Choroid plexus epithelial cell (primary cell): ENCODE measurements at regions not wholly inside any gene's neighbourhood (a gene's known extent, or its start where the extent isn't known, plus 50 kb on each side); places are given as distances from the start of the nearest gene placed in this dataset.
A peak's percentile ranks its signal among the peaks of the same experiment; 100 is the strongest.

ENCODE experiments used
- DNase-seq: peaks from one replicate; pipeline ENCODE4 v3.0.0-alpha.2; 2010; ENCODE audit warnings: low read depth
- H3K4me3 ChIP-seq: 2 replicates; pipeline ENCODE4 v1.5.1; 2011; ENCODE audit warnings: low read depth, mild to moderate bottlenecking, control low read depth, low read length, moderate library complexity
- TF ChIP-seq, protein P1 (sequence below): conservative IDR thresholded peaks from 2 replicates; pipeline ENCODE4 v1.5.1; 2011; ENCODE audit warnings: low read depth, mild to moderate bottlenecking, control low read depth, inconsistent platforms, low read length, moderate library complexity

DNA sequence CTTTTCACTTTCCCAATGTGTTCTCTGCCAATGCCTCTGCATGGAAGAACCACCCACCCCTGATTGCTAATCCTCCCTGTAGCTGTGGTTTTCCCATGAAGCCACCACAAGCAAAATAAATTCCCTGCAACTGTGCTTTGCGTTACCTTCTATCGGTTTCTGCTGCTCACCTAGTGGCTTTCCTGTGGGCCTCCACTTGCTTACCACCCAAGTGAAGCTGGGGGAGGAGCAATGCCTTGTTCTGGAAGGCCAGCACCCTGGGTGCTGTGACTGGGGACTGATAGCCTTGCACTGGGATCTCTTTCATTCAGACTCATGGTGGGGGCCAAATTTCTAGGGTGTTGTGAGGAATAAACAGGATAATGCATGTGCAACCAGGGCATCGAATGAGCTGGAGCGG, 56.3 kb upstream of the GDNF start:
- TF ChIP-seq, protein P1, sequence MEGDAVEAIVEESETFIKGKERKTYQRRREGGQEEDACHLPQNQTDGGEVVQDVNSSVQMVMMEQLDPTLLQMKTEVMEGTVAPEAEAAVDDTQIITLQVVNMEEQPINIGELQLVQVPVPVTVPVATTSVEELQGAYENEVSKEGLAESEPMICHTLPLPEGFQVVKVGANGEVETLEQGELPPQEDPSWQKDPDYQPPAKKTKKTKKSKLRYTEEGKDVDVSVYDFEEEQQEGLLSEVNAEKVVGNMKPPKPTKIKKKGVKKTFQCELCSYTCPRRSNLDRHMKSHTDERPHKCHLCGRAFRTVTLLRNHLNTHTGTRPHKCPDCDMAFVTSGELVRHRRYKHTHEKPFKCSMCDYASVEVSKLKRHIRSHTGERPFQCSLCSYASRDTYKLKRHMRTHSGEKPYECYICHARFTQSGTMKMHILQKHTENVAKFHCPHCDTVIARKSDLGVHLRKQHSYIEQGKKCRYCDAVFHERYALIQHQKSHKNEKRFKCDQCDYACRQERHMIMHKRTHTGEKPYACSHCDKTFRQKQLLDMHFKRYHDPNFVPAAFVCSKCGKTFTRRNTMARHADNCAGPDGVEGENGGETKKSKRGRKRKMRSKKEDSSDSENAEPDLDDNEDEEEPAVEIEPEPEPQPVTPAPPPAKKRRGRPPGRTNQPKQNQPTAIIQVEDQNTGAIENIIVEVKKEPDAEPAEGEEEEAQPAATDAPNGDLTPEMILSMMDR = no peak
- no peak overlapping the region for H3K4me3 ChIP-seq
- DNase-seq = no peak

DNA sequence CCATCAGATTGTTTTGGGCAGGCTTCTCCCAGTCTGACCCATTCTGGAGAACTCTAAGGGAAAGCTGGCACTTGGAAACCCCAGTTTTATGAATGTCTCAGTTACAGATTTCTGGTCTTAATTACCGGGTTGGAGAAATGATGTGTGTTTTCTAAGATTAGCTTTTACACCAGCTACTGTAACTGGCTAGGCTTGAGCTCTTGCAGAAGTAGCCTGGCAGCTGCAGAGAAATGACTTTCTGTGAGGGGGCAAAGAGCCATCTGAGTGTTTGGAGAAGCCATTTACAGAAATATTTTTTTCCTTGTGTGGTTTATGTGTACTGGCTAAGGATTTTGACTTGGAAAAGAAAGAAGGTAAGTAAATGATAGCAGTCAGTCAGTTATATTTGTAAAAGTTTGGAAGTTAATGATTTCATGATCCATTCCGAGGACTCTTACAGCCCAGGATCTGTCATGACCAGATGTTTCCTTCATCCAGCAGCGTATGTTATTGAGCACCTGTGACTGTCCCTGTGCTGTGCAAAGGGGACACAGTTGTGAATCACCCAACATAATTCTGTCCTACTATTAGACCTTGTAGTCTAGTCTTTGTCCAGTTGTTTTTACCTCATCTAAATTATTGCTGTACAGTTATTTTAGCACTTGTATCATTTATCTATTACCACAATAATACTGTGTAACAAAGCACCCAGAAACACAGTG, 53.7 kb upstream of the GDNF start:
- DNase-seq = no peak
- no peak overlapping the region for H3K4me3 ChIP-seq
- TF ChIP-seq, protein P1 = no peak

DNA sequence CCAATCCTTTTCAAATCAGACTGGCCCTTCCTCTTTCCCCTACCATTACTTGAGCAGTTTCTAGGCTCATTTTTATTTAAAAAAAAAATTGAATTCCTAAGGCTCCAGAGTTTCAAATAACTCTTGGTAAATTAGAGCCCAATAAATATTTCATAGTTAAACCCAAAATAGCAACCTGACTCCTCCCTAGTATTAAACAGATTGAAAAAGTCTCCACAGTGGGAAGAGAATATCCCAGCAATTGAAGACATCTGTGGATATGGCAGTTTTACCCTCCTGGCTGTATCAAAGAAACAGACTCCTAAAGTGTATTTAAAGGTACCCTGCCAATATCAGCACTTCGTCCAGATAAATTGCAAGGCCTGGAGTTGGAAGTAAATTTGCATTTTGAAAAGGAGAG, 52.7 kb upstream of the GDNF start:
- TF ChIP-seq, protein P1 = no peak
- H3K4me3 ChIP-seq = no peak overlapping the region
- DNase-seq = no peak

DNA sequence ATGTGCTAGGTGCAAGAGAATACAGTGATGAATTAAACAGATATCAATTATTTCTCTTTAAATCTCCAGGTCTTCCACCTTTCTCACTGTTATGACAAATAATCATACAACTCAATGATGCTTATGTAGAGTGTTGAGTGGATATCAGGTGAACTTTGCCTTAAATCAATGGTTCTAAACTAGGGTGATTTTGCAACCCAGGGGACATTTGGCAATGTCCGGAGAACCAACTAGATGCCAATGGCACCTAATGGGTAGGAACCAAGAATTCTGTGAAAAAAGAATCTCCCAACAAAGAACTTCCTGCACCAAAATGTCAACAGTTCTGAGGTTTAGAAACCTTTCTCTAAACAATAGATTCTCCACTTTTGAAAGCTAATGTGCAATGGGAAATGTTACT, 52.0 kb upstream of the GDNF start:
- no peak overlapping the region for H3K4me3 ChIP-seq
- no peak for DNase-seq
- TF ChIP-seq, protein P1 = no peak

DNA sequence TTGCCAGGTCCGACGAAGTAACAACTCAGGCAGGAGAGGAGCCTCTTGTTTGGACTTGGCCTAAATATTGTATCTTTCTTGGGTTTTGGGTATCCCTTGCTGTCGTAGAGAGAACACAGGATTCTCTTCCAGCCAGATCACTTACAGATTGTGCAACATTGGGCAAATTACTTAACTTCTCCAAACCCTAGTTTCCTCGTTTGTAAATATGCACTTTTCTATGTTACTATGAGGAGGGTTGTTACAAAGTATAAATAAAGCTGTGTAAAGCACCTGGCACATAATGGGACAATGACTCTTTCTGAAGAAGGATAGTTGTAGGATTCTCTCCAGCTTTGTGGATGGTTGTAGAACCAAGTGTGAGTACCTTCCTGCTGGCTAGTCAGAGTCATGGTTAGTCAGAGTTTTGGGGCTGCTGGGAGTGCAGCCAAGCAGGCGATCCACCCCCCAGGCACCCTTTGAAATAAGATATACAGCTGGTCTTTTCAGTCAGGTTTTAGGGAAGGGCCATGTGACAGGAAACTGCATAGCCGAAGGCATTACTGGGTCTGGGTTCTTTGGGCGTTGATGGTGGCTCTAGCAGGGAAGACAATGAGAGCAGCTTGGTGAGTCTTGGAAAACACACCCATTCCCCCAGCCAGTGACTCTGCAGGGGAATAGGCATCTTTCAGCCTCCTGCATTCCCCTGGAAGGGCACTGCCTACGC, 49.9 kb upstream of the GDNF start:
- H3K4me3 ChIP-seq = no peak overlapping the region
- peak; percentile 18 for DNase-seq
- TF ChIP-seq, protein P1 = no peak
